Omental fat pad (tissue), 3 donors: ENCODE measurements at regions not wholly inside any gene's neighbourhood (a gene's known extent, or its start where the extent isn't known, plus 50 kb on each side); places are given as distances from the start of the nearest gene placed in this dataset.

ENCODE experiments used
- ATAC-seq: fragments of 150-250 bp; one replicate; pipeline ENCODE4 v1.9.1; 2016; ENCODE audit warnings: mild to moderate bottlenecking, moderate library complexity; ENCODE audit not compliant: low FRiP score
- DNase-seq: peaks from one replicate; pipeline ENCODE4 v3.0.0-alpha.2; 2019; ENCODE audit warnings: low spot score
- TF ChIP-seq, protein P1 (sequence below), 3 donors: fragments of 450-650 bp; IDR thresholded peaks; one replicate each; pipeline ENCODE4 v1.5.1; 2016 to 2017; ENCODE audit warnings: antibody characterized with exemption in 3 of 3, mild to moderate bottlenecking in 3 of 3, moderate library complexity in 2 of 3

DNA sequence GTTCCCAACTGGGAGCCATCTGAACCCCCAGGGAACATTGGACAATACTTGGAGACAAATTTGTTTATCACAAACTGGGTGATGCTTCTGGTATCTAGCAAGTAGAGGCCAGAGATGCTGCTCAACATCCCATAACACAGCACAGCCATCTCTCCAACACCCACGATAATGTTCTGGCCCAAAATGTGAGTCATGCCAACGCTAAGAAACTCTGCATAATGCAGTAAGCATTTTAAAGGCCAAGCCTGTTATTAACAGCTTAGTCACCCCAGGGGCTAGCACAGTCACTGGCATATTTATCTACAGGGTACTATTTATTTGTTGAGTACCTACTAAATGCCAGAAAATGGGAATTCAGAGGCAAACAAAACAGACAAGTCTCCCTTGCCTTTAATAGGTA is 873.1 kb upstream of the TMEM132C start:
- TF ChIP-seq, protein P1, sequence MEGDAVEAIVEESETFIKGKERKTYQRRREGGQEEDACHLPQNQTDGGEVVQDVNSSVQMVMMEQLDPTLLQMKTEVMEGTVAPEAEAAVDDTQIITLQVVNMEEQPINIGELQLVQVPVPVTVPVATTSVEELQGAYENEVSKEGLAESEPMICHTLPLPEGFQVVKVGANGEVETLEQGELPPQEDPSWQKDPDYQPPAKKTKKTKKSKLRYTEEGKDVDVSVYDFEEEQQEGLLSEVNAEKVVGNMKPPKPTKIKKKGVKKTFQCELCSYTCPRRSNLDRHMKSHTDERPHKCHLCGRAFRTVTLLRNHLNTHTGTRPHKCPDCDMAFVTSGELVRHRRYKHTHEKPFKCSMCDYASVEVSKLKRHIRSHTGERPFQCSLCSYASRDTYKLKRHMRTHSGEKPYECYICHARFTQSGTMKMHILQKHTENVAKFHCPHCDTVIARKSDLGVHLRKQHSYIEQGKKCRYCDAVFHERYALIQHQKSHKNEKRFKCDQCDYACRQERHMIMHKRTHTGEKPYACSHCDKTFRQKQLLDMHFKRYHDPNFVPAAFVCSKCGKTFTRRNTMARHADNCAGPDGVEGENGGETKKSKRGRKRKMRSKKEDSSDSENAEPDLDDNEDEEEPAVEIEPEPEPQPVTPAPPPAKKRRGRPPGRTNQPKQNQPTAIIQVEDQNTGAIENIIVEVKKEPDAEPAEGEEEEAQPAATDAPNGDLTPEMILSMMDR (IDR thresholded peaks at IDR 0.05): no peak
- DNase-seq (no peak), ATAC-seq (no peak)

DNA sequence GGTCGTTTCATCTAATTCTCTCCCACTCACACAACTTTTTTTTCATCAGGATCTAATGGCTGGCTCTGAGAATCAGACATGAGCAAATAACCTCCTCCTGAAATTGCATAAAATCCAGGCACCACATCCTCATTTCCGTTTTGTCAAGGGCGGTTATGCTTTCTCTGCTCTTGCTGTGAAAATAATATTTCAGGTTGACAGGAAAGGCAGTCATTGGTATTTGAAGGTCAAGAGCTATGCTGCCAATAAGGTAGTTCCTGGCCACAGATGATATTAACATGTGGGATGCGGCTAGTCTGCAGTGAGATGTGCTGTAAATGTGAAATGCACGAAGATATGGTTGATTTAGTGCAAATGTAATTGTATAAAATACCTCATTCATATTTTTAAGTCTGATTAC is 870.2 kb upstream of the TMEM132C start:
- ATAC-seq (peak; percentile 63), DNase-seq (no peak)
- TF ChIP-seq, protein P1 (IDR thresholded peaks at IDR 0.05): no peak

DNA sequence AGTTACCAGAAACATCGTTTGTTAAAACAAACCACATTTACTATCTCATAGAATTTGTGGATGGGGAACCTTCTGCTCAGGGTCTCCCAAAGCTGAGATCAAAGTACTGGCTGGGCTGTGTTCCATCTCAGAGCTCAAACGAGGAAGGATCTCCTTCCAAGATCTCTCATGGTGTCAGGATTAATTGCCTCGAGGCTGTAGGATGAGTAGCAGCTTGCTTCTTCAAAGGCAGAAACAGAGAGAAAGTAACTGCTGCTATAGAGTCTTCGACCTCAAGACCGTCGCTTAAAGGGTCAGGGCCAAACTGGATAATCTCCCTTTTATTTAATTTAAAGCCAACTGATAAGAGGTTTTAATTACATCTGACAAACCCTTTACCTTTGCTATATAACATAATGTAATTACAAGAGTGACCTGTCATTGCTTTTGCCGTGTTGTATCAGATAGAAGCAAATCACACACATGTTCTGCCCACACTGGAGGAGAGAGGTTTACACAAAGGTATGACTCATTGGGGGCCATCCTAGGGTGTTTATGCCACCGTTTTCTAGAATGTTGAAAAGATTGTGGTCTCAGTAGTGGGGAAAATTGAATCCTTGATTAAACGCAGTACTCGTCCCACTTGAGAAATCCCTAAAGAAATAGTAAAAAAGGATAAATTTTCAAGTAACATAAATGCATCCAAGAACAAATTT is 868.8 kb upstream of the TMEM132C start:
- DNase-seq (no peak), ATAC-seq (no peak)
- TF ChIP-seq, protein P1 (IDR thresholded peaks at IDR 0.05): no peak

DNA sequence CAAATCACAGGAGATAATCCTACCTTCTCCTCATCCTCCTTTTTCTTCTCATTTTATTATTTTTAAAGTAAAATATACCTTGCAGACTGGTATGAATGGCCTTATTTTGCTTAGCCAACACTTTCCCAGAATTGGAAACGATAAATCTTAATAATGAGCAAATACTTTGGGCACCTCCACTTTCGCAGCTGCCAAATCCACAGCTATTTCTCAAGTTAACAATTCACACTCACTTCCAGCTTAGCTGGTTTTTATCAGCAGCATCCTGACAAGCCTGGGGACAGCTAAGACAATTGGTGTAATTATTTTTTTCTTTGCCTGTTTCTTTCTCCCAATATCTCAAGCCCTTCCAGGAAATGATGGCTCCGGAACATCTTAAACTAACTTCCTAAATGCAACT is 867.5 kb upstream of the TMEM132C start:
- ATAC-seq (no peak), DNase-seq (no peak)
- TF ChIP-seq, protein P1 (IDR thresholded peaks at IDR 0.05): no peak

DNA sequence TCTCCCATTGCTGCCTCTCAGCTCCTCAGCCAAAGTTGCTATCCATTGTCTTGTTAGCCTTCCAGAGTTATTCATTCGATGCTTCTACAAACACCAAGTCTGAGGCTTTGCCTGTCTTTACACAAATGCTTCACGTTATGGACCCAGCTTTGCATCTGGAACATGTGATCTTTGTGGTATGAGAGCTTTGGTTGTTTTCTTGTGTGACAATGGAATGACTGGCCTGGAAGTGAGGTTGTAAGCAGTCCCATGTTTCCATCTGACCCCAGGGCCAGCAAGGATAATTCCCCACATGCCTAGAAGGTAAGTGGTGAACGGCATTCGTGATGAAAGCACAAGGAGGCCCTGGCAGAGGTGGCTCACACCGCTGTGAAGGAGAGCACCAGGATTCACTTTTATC is 866.7 kb upstream of the TMEM132C start:
- ATAC-seq: no peak
- DNase-seq: no peak
- TF ChIP-seq, protein P1 (IDR thresholded peaks at IDR 0.05): no peak

DNA sequence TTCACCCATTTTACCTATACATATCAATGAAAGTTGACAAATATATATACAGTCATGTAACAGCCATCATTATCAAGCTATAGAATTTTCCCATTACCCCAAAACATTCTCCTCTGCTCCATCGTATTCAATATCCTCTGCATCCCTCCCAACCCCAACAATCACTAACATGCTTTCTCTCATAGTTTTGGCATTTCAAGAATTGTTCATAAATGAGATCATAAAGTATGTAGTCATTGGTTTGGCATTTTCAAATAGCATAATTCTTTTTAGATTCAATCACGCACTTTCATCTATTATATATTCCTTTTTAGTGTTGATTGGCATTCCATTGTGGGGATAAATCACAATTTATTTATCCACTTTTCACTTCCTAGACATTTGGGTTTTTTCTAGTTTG is 866.0 kb upstream of the TMEM132C start:
- TF ChIP-seq, protein P1 (IDR thresholded peaks at IDR 0.05): no peak
- no peak for DNase-seq
- ATAC-seq: no peak

DNA sequence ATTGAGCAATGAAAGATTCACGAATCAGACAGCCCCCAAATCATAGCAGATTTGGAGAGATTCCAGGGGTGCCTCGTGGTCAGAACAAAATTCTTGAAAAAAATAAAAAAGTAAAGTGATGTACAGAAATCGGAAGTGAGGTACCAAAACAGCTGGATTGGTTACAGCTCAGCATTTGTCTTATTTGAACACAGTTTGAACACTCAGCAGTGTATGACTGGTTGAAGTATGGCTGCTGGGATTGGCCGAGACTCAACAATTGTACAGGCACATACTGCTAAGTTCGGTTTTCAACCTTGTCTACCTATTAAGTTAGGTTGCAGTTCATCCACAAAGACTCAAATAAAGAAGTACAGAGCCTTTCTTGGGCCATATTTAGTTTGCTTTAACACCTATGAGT is 865.4 kb upstream of the TMEM132C start:
- TF ChIP-seq, protein P1 (IDR thresholded peaks at IDR 0.05): no peak
- DNase-seq (no peak), ATAC-seq (no peak)
